GM19239 (cell line): ENCODE measurements at regions not wholly inside any gene's neighbourhood (a gene's known extent, or its start where the extent isn't known, plus 50 kb on each side); places are given as distances from the start of the nearest gene placed in this dataset.

Experiments
- DNase-seq: peaks from one replicate; pipeline ENCODE4 v3.0.0; 2011; ENCODE audit warnings: low spot score; ENCODE audit not compliant: insufficient read length
- FAIRE-seq: peaks from 2 replicates; lab custom pipeline; 2011; peaks lifted over from hg19 to GRCh38; lab: Jason Lieb, UNC

DNA sequence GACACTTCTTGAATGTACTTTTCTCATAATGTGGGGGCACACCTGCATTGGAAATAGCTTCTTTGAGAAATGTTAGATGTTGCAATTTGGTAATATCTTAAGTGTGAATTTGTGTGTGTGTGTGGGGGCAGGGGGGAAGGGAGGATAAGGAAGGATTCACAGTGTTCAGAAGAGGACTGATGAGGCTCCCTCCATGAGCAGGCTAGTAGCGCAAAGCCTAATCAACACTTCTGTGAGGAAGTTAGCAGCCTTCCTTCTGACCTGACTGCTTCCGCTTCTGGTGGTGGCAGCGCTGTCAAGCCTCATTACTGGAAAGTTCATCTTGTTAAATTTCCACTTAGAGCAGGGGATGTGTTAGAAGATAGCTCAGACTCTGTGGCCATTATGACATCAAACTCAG lies 295.4 kb upstream of the SPRED2 start:
- DNase-seq (no peak), FAIRE-seq (no peak)

GRCh38 chr2:65727381-65727780 lies 295.0 kb upstream of the SPRED2 start:
- FAIRE-seq (no peak), DNase-seq (no peak)

DNA sequence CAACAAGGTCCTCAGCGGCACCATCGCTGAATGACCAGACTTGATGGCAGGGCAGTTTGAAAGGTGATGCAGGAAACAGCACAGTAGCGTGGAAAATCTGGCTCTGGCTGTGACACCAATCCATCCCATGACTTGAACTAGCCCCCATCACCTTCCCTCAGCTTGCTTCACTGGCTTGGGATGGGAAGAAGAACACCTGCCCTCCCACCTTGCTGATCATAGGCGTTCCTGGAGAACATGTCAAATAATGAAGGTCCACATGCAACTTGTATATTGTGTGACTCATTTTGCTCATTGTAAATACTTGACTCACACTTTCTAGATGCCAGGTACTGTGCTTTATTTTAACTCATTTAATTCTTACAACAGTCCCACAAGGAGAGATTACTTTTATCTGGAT lies 292.4 kb upstream of the SPRED2 start:
- no peak for FAIRE-seq

DNA sequence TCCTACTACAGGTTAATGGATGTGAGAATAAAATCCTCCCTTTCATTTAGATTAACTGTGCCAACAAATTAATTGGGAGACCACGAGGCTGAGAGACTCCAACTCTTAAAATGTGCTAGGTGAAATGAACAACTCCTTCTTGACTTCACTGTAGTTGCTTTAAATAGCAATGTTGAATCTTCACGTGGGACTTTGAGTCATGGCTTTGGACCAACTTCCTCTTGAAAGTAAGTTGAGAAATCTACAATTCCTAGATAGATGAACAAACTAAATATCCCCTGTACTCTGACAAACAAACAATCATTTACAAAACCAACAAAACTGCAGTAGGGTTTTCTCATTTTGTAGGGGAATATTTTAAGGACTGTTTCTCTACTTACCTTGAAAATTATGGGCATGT lies 291.9 kb upstream of the SPRED2 start:
- DNase-seq (no peak), FAIRE-seq (no peak)

More for the DNA sequence above, 292.4 kb upstream of the SPRED2 start:
- DNase-seq = no peak

DNA sequence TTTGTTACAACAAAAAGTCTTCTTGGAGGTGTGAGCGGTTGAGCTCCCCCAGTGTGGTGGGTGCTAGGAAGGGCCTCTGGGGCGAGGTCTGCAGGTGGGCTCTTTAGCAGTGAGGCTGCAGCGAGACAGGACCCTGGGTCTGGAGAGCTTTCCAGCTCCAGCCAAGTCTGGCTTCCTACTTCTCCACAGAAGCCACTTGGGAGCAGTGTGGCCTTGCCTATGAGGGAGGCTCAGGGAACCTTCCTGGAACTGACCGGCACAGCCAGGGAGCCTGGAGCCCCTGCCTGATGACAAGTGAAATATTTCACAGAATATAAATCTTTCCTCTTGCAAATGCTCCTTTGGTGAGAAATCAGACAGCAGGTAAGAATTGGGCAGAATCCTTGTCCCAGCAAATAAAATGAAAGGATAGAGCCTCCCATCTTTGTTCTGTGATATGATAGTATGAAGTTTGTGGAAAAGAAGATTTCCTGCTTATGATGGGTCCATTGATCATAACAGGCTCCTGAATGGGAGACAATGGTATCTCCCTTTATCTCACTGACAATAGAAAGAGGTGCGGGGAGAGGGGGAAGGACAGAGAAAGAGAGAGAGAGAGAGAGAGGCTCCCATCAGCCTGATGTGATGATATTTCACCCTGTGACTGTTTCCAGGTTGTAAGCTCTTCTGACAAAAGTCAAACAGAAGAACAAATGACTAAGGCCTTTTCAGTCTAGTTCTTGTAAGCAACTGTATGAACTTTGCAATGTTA lies 289.8 kb upstream of the SPRED2 start:
- DNase-seq (no peak), FAIRE-seq (no peak)

DNA sequence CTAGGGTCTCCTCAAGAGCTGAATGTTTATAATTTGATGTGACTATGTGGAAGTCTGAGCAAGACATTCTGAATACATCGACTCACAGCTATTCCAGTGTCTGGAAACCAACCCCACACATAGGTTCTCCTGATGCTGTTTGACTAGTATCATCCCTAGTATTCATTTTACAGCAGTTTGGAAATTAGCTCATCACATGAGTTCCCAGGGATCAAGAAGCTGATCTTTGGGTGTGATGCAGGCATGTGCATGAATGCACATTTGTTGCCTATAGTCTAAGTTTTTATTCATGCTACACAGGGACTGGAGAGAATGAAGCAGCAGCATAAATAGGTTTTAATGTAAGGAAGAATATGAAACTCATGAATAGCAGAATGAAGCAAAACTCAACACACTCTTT lies 284.3 kb upstream of the SPRED2 start:
- no peak for DNase-seq
- no peak for FAIRE-seq

DNA sequence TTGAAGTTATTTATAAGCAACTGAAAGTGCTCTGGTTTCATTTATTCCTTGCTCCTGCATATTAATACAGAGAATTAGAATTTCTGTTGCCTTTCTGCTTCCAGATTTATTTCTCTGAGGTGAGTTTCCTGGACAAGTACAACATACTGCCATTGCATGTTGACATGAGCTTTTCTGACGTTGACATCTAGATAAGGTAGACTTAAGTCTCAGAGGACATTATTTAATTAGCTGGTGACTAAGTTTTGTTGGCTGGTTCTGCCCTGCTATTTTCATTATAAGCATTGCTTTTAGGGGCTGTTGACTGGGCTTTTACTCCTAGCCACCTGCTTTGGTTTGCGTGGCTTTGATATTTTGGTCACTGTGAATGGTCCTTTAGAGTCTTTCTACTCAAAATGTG lies 282.9 kb upstream of the SPRED2 start:
- FAIRE-seq (no peak), DNase-seq (no peak)

DNA sequence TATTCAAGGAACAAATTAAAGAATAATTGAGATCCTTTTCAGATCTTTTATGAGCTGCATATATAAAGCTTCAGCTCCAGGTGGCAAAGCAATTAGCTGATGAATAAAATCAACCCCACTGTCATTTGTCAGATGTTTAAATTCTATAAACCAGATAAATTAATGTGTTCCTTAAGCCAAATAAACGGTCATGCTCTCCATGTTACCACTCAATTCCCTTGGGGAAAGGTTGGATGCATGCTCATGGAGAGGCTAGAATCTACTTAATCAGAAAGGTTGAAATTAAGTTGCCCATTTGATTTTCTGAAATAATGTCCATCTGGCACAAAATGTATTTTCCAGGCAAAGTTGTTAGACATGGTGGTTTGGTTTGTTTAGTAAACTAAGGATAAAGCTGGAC lies 282.5 kb upstream of the SPRED2 start:
- DNase-seq (no peak), FAIRE-seq (no peak)

- DNase-seq (no peak), FAIRE-seq (no peak)
Measured at GRCh38 chr2:65711863-65712262, 279.5 kb upstream of the SPRED2 start.

DNA sequence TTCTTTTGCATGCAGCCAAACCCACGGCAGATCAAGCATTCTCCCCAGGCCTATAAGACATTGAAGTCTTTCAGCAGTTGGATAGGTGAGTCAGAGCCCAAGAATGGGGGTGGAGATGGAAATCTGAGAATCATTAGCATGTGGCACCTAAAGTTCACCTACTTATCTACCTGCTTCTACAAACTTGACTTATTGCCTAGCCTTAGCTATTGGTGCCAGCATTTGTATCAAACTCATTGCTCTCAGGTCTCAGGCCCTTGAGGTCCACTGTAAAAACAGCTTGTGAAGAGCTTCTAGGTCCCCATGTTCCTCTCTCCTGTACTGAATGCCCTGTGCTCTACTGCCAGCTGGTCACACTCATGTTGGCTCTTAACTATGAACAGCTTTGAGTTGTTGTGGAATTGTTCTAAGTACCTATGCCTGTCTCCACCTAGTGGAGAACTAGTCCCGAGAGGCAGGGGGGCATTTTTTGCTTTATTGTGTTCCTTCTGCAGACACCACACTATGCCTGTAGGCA lies 278.4 kb upstream of the SPRED2 start:
- DNase-seq (no peak), FAIRE-seq (no peak)

- FAIRE-seq = no peak
- DNase-seq = no peak
Measured at GRCh38 chr2:65710356-65710755, 278.0 kb upstream of the SPRED2 start.

DNA sequence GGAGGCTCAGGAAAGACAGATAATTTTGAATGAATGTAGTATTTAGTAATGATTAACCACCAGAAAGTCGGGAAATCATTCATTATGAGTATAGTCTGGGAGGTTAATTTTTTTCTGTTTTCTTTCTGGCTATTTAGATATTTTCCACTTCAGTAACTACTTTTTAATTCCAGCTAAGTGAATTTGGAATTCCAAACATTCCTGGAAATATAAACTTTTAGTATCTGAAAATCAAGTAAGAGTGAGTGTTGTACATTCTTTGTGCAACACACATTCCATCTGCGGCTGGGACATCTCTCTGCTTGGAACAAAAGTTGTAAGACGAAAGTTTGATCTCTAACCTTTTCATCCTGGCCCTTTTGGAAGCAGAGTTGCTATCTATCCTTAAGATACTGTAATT lies 275.7 kb upstream of the SPRED2 start:
- DNase-seq (no peak), FAIRE-seq (no peak)

- DNase-seq (no peak), FAIRE-seq (no peak)
Measured at GRCh38 chr2:65706411-65706810, 274.0 kb upstream of the SPRED2 start.

DNA sequence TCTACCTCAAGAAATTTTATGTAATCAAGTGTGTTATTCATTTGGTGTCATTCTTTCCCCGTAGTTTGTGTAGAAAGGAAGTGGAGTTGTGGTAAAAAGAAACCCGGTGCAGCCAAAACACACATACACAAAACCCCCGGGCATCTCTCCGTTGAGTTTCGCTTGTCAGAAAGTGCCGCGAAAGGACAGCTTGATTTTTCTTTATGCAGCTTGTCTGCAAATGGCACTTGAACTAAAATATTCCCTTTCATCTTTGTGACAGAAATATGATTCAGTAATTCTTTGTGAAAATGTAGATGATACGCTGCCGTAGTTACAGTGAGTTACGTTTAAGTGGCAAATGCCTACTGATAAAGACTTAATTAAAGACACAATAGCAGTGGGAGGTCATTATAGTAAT lies 268.8 kb upstream of the SPRED2 start:
- FAIRE-seq = no peak
- DNase-seq = no peak

- DNase-seq = no peak
- FAIRE-seq = no peak
Measured at GRCh38 chr2:65700720-65701119, 268.3 kb upstream of the SPRED2 start.

GRCh38 chr2:65700004-65700651 lies 267.7 kb upstream of the SPRED2 start:
- FAIRE-seq (no peak), DNase-seq (no peak)

GRCh38 chr2:65691816-65692215 lies 259.4 kb upstream of the SPRED2 start:
- no peak for FAIRE-seq
- DNase-seq = no peak

GRCh38 chr2:65688141-65688886 lies 255.9 kb upstream of the SPRED2 start:
- no peak for DNase-seq
- FAIRE-seq = no peak

- no peak for FAIRE-seq
- DNase-seq = no peak
Measured at GRCh38 chr2:65687614-65688013, 255.2 kb upstream of the SPRED2 start.

DNA sequence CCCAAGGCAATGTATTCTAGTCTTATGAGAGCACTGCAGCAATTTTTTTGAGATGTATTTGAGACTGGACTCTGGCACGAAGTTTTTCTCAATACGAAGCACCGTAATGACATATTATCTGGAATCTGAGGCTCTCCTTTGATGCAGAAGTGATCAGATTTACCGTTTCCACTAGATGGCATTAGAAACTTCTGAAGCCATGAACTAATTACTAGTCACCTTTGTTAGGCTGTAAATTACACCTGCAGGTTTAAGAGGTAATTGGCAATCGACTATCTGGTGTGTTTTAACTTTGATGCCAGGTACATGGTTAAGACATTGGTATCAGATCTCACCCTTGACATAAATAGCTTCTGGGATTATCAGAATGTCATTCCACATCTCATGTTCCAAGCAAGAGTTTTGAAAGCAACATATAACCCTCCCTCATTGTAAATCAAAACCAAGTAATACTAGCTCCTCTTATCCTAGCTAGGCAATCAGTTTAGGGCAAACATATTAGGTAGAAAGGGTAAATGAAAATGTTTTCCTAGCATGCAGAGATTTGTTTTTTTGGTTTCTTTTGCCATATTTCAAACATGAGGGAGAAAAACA lies 254.6 kb upstream of the SPRED2 start:
- no peak for FAIRE-seq
- DNase-seq = no peak

- FAIRE-seq = no peak
- DNase-seq = no peak
Measured at GRCh38 chr2:65681503-65681902, 249.1 kb upstream of the SPRED2 start.
